ENCODE measurements at regions not wholly inside any gene's neighbourhood (a gene's known extent, or its start where the extent isn't known, plus 50 kb on each side); places are given as distances from the start of the nearest gene placed in this dataset.

DNA sequence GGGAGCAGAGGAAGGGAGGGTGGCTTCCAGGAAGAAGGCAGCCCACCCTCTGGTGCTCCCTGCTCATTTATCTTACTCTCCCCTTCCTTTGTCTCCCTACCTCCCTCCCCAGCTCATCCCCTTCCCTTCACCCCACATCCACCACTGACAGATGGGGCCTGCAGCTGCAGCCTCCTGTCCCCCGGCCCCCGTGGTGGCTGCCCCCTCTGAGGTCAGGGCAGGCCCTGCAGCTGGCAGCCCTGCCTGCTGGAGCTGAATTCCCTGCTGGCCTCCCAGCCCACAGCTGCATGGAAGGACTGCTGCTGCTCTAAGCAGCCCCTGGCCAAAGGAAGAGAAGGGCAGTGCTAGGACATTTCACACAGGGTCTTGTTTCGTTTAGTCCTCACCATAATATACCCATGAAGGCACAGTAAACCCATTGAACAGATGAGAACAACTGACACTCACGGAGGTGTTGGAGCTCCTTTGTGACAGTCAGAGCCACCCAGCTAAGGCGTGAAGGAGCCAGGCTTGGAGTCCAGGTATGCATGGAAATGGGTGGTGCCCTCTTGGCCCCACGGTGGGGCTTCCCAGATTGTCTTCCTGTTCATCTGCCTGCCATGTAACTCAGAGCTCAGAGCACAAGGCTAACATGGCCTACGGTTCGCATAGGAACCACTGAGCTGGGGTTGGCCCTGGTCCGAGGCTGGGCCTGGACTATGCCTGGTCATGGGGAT lies 121.7 kb upstream of the PRR20G start:
- TF ChIP-seq, protein P1, sequence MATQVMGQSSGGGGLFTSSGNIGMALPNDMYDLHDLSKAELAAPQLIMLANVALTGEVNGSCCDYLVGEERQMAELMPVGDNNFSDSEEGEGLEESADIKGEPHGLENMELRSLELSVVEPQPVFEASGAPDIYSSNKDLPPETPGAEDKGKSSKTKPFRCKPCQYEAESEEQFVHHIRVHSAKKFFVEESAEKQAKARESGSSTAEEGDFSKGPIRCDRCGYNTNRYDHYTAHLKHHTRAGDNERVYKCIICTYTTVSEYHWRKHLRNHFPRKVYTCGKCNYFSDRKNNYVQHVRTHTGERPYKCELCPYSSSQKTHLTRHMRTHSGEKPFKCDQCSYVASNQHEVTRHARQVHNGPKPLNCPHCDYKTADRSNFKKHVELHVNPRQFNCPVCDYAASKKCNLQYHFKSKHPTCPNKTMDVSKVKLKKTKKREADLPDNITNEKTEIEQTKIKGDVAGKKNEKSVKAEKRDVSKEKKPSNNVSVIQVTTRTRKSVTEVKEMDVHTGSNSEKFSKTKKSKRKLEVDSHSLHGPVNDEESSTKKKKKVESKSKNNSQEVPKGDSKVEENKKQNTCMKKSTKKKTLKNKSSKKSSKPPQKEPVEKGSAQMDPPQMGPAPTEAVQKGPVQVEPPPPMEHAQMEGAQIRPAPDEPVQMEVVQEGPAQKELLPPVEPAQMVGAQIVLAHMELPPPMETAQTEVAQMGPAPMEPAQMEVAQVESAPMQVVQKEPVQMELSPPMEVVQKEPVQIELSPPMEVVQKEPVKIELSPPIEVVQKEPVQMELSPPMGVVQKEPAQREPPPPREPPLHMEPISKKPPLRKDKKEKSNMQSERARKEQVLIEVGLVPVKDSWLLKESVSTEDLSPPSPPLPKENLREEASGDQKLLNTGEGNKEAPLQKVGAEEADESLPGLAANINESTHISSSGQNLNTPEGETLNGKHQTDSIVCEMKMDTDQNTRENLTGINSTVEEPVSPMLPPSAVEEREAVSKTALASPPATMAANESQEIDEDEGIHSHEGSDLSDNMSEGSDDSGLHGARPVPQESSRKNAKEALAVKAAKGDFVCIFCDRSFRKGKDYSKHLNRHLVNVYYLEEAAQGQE (IDR thresholded peaks at IDR 0.05; ENCODE audit: borderline replicate concordance), result no peak
- TF ChIP-seq, protein P2, sequence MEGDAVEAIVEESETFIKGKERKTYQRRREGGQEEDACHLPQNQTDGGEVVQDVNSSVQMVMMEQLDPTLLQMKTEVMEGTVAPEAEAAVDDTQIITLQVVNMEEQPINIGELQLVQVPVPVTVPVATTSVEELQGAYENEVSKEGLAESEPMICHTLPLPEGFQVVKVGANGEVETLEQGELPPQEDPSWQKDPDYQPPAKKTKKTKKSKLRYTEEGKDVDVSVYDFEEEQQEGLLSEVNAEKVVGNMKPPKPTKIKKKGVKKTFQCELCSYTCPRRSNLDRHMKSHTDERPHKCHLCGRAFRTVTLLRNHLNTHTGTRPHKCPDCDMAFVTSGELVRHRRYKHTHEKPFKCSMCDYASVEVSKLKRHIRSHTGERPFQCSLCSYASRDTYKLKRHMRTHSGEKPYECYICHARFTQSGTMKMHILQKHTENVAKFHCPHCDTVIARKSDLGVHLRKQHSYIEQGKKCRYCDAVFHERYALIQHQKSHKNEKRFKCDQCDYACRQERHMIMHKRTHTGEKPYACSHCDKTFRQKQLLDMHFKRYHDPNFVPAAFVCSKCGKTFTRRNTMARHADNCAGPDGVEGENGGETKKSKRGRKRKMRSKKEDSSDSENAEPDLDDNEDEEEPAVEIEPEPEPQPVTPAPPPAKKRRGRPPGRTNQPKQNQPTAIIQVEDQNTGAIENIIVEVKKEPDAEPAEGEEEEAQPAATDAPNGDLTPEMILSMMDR (IDR thresholded peaks at IDR 0.05; ENCODE audit: poor library complexity, severe bottlenecking), result no peak
- no peak for TF ChIP-seq EZH2 (IDR thresholded peaks at IDR 0.05; ENCODE audit: borderline replicate concordance, insufficient read depth, low read length, poor library complexity, severe bottlenecking)
- TF ChIP-seq POLR2AphosphoS5 (IDR thresholded peaks at IDR 0.05), result no peak
- TF ChIP-seq EP300 (conservative IDR thresholded peaks at IDR 0.05; ENCODE audit: poor library complexity, severe bottlenecking), result no peak
- TF ChIP-seq SMC3 (conservative IDR thresholded peaks at IDR 0.05; ENCODE audit: poor library complexity), result no peak

Data from neural cell (in vitro differentiated cells).